ENCODE measurements at regions not wholly inside any gene's neighbourhood (a gene's known extent, or its start where the extent isn't known, plus 50 kb on each side); places are given as distances from the start of the nearest gene placed in this dataset.
A peak's percentile ranks its signal among the peaks of the same experiment; 100 is the strongest.

GRCh38 chr7:67423065-67423464 lies 426.4 kb downstream of the TYW1 start:
- no peak overlapping the region for H3K27ac Mint-ChIP-seq
- H3K4me3 Mint-ChIP-seq, result no peak overlapping the region
- peaks cover 0 to 3% (median 2%) of the 10 kb centered on the region in 3 donors for H3K9me3 Mint-ChIP-seq
- H3K27me3 Mint-ChIP-seq, result no peaks in the 10 kb centered on the region
- no peaks in the 10 kb centered on the region for H3K4me1 Mint-ChIP-seq
- peaks cover 2% of the 10 kb centered on the region for H3K36me3 Mint-ChIP-seq

DNA sequence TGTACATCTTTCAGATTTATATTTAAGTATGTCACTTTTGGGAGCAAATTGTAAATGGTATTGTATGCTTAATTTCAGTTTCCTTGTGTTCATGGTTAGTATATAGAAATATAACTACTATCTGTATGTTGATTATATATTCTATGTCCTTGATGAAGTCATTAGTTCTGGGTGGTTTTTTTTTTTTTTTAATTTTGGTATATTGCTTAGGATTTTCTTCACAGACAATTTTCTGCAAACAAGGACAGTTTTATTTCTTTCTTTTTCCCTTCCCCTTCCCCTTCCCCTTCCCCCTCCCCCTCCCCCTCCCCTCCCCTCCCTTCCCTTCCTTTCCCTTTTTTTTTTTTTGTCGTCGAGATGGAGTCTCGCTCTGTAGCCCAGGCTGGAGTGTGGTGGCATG lies 430.0 kb downstream of the TYW1 start:
- H3K27me3 Mint-ChIP-seq, result no peaks in the 10 kb centered on the region
- peaks cover 0 to 5% (median 0%) of the 10 kb centered on the region in 3 donors for H3K9me3 Mint-ChIP-seq
- H3K36me3 Mint-ChIP-seq, result peaks cover 2% of the 10 kb centered on the region
- H3K4me3 Mint-ChIP-seq, result no peak overlapping the region
- no peak overlapping the region for H3K27ac Mint-ChIP-seq
- H3K4me1 Mint-ChIP-seq, result no peaks in the 10 kb centered on the region

- no peak overlapping the region for H3K27ac Mint-ChIP-seq
- H3K4me3 Mint-ChIP-seq, result no peak overlapping the region
- H3K27me3 Mint-ChIP-seq, result no peaks in the 10 kb centered on the region
- no peaks in the 10 kb centered on the region for H3K36me3 Mint-ChIP-seq
- no peaks in the 10 kb centered on the region for H3K4me1 Mint-ChIP-seq
- peaks cover 2 to 11% (median 5%) of the 10 kb centered on the region in 3 donors for H3K9me3 Mint-ChIP-seq
These were observed 433.1 kb downstream of the TYW1 start for GRCh38 chr7:67429735-67430134.

DNA sequence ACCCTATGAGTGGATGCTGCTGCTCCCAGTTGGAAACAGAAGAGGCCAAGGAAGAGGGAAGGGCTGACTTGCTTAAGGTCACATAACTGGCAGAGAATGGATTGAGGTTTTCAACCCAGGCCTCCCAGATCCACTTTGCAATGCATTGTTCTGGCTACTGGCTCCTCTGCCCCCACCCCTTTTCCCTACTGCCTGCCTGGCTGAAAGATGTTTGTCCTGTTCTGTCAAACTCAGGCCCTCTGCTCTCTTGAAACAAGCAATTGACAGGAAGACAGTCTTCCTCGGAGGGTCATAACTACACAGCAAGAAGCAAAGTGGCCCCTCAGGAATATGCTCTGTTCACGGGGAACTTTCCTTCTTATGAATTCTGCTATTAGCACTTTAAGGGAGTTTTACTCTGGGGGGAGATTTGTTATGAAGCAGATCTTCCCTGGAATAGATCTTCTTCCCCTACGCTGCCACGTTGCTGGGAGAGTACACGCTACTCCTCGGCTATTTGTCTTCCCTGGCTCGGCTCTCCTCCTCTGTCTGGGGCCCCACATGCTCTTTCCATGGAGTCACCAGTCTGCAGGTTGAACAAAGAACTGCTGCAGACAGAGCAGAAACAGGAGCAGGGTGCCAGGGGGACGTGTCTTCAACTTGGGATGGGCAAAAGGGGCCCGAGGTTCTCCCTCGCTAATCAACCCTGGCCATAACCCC lies 436.1 kb downstream of the TYW1 start:
- Mint-ChIP-seq H3K4me3 (peak overlapping the region in 1 of 4 donors; percentile 32), H3K4me1 (no peaks in the 10 kb centered on the region), H3K27me3 (no peaks in the 10 kb centered on the region), H3K36me3 (no peaks in the 10 kb centered on the region), H3K27ac (no peak overlapping the region), H3K9me3 (peaks cover 2 to 11% (median 3%) of the 10 kb centered on the region in 3 donors)

GRCh38 chr7:67435894-67436535 lies 439.4 kb downstream of the TYW1 start:
- Mint-ChIP-seq H3K4me3 (no peak overlapping the region), H3K27me3 (no peaks in the 10 kb centered on the region), H3K36me3 (no peaks in the 10 kb centered on the region), H3K9me3 (peaks cover 1 to 11% (median 2%) of the 10 kb centered on the region in 3 donors), H3K27ac (no peak overlapping the region), H3K4me1 (no peaks in the 10 kb centered on the region)

DNA sequence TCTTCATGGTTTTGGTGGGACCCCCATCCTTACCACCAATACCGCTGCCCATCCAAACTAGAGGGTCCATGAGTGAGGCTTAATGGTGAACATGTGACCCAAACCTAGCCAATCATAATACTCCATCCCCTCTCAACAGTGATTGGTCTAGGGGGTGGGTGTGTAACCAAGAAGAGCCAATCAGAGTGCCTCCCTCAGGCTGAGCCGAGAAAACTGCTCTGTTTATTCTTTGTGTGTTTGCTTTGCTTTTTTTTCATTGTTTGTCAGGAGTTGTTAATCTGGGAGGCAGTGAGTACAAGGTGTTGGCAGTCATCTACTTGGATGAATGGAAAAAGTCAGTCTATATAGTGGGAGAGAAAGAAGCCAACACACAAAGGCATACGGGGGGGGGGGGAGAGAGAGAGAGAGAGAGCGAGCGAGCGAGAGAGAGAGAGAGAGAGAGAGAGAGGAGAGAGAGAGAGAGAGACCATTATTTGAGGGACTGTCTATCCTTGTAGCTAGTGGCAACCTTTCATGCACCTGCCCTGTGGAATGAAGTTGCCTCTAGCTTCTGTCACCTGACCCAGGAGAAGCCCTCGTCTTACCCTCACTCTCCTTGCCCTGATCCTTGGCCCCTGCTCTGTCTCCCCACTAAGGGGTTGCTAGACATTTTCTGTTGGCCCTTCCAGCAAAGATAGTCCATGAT lies 441.7 kb downstream of the TYW1 start:
- Mint-ChIP-seq H3K27me3 (no peaks in the 10 kb centered on the region), H3K4me3 (no peak overlapping the region), H3K27ac (no peak overlapping the region), H3K9me3 (peaks cover 1 to 9% (median 2%) of the 10 kb centered on the region in 3 donors), H3K4me1 (no peaks in the 10 kb centered on the region), H3K36me3 (no peaks in the 10 kb centered on the region)

DNA sequence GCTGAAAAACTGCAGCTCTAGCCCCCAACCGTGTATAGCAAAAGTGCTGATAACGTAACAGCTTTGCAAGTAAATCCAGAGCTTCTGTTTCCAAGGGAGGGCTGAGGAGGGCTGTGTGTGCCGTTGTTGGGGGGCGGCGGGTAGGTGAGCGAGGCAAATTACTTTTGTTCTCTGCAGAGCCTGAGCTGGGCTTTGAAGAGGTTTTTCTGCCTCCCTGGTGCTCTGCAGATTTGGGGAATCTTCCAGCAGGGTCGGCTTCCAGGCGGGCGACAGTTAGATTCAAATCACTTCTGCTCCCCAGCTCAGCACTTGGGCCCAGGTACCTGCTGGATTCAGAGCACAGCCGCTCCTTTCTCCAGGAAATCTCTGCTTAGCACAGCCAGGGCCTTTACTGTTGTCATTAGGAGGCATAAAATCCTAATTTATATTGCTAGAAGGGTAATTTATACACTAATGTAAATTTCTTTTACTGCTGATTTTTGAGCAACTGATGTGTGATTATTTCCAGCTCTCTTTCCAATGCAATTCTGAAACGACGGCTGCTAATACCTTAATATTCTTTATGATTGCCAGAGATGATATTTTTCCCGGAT lies 442.4 kb downstream of the TYW1 start:
- H3K27me3 Mint-ChIP-seq, result no peaks in the 10 kb centered on the region
- no peaks in the 10 kb centered on the region for H3K4me1 Mint-ChIP-seq
- no peak overlapping the region for H3K4me3 Mint-ChIP-seq
- H3K36me3 Mint-ChIP-seq, result no peaks in the 10 kb centered on the region
- H3K9me3 Mint-ChIP-seq, result peaks cover 1 to 3% (median 2%) of the 10 kb centered on the region in 3 donors
- no peak overlapping the region for H3K27ac Mint-ChIP-seq

DNA sequence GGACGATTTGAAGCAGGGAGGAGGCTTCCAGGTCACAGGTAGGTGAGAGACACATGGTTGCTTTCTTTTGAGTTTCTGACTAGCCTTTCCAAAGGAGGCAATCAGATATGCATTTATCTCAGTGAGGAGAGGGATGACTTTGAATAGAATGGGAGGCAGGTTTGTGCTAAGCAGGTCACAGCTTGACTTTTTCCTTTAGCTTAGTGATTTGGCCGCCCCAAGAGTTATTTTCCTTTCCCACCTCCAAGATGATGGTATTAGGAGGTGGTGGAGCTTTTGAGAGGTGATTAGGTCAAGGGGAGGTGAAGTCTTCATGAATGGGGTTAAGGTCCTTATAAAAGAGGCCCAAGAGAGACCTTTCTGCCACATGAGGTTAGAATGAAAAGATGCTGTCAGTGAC lies 443.7 kb downstream of the TYW1 start:
- H3K4me3 Mint-ChIP-seq, result no peak overlapping the region
- H3K27ac Mint-ChIP-seq, result no peak overlapping the region

GRCh38 chr7:67445728-67446127 lies 449.1 kb downstream of the TYW1 start:
- no peaks in the 10 kb centered on the region for H3K36me3 Mint-ChIP-seq
- no peak overlapping the region for H3K4me3 Mint-ChIP-seq

More for the DNA sequence above, 443.7 kb downstream of the TYW1 start:
- peaks cover 0 to 4% (median 2%) of the 10 kb centered on the region in 3 donors for H3K9me3 Mint-ChIP-seq
- no peaks in the 10 kb centered on the region for H3K27me3 Mint-ChIP-seq
- H3K36me3 Mint-ChIP-seq, result no peaks in the 10 kb centered on the region
- H3K4me1 Mint-ChIP-seq, result no peaks in the 10 kb centered on the region

DNA sequence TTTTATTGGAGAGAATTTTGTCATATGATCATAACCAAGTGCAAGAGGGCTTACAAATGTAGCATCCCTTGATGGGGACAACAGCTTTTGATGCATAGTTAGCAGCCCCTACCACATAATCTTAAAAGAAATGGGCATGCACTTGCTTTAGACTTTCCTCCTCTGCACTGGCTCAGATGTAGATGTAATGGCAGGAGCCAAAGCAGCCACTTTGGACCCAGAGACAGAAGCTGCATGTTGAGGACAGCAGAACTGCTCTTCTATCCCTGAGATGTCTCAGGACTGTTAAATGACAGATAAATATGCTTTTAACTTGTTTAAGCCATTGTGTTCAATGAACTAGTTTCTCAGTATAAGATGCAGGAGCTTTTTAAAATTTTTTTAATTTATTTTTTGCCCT lies 450.7 kb downstream of the TYW1 start:
- Mint-ChIP-seq H3K27me3 (no peaks in the 10 kb centered on the region), H3K27ac (no peak overlapping the region), H3K36me3 (no peaks in the 10 kb centered on the region), H3K4me3 (no peak overlapping the region), H3K9me3 (peaks cover 3 to 11% (median 5%) of the 10 kb centered on the region in 3 donors), H3K4me1 (no peaks in the 10 kb centered on the region)

More at GRCh38 chr7:67445728-67446127, 449.1 kb downstream of the TYW1 start:
- H3K27ac Mint-ChIP-seq, result no peak overlapping the region
- no peaks in the 10 kb centered on the region for H3K4me1 Mint-ChIP-seq
- peaks cover 2 to 11% (median 3%) of the 10 kb centered on the region in 3 donors for H3K9me3 Mint-ChIP-seq
- H3K27me3 Mint-ChIP-seq, result no peaks in the 10 kb centered on the region

GRCh38 chr7:67448271-67448670 lies 451.6 kb downstream of the TYW1 start:
- Mint-ChIP-seq H3K27me3 (no peaks in the 10 kb centered on the region), H3K27ac (peak overlapping the region in 1 of 3 donors; percentile 54), H3K36me3 (no peaks in the 10 kb centered on the region), H3K4me3 (no peak overlapping the region), H3K4me1 (peaks cover 0 to 2% (median 0%) of the 10 kb centered on the region in 3 donors), H3K9me3 (peaks cover 3 to 11% (median 9%) of the 10 kb centered on the region in 3 donors)

- Mint-ChIP-seq H3K27me3 (no peaks in the 10 kb centered on the region), H3K9me3 (peaks cover 3 to 8% (median 7%) of the 10 kb centered on the region in 3 donors), H3K4me1 (peaks cover 0 to 2% (median 0%) of the 10 kb centered on the region in 3 donors), H3K4me3 (no peak overlapping the region), H3K36me3 (no peaks in the 10 kb centered on the region), H3K27ac (no peak overlapping the region)
These were observed 453.5 kb downstream of the TYW1 start for GRCh38 chr7:67450171-67450570.

GRCh38 chr7:67451306-67451705 lies 454.7 kb downstream of the TYW1 start:
- peaks cover 0 to 2% (median 0%) of the 10 kb centered on the region in 3 donors for H3K4me1 Mint-ChIP-seq
- H3K27me3 Mint-ChIP-seq, result no peaks in the 10 kb centered on the region
- peaks cover 3 to 7% (median 4%) of the 10 kb centered on the region in 3 donors for H3K9me3 Mint-ChIP-seq
- no peak overlapping the region for H3K4me3 Mint-ChIP-seq
- no peaks in the 10 kb centered on the region for H3K36me3 Mint-ChIP-seq
- no peak overlapping the region for H3K27ac Mint-ChIP-seq

DNA sequence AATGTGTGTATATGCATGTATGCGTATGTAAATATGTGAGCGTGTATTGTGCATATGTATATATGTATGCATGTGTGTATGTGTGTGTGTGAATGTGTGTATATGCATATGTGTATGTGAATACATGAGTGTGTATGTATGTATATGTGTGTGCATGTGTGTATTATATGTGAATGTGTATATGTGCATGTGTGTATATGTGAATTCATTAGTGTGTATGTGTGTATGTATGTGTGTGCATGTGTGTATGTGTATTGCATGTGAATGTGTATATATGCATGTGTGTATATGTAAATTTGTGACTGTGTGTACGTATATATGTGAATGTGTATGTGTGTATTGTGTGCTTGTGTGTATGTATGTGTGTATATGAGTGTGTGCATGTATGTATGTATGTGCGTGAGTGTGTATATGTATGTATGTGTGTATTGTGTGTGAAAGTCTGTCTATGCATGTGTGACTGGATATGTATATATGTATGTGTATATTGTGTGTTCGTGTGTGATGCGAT lies 455.9 kb downstream of the TYW1 start:
- Mint-ChIP-seq H3K27me3 (no peaks in the 10 kb centered on the region), H3K9me3 (peaks cover 2 to 7% (median 3%) of the 10 kb centered on the region in 3 donors), H3K4me1 (peaks cover 0 to 2% (median 0%) of the 10 kb centered on the region in 3 donors)

More for the DNA sequence above, 455.9 kb downstream of the TYW1 start:
- H3K36me3 Mint-ChIP-seq, result no peaks in the 10 kb centered on the region
- no peak overlapping the region for H3K27ac Mint-ChIP-seq
- no peak overlapping the region for H3K4me3 Mint-ChIP-seq

All from IgD-negative memory B cell (primary cell).